ENCODE measurements at regions not wholly inside any gene's neighbourhood (a gene's known extent, or its start where the extent isn't known, plus 50 kb on each side); places are given as distances from the start of the nearest gene placed in this dataset.

DNA sequence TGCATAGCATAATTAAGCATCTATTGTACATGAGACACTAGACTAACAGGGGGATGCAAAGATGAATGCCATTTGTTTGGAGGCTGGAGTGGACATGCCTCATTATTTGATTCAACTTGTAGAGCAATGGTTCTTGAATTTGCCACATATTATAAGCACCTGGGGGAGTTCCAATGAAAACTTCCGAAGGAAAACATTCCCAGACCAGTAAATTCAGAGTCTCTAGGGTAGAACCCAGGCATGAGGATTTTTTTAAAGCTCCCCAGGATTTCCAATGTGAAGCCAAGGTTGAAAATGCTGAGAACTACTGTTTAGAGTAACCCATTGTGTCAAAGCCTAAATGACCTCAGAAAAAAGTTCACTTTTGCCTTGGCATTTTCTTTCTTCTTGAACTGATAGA, 93.9 kb upstream of the ITGA1 start:
- TF ChIP-seq, protein P1, sequence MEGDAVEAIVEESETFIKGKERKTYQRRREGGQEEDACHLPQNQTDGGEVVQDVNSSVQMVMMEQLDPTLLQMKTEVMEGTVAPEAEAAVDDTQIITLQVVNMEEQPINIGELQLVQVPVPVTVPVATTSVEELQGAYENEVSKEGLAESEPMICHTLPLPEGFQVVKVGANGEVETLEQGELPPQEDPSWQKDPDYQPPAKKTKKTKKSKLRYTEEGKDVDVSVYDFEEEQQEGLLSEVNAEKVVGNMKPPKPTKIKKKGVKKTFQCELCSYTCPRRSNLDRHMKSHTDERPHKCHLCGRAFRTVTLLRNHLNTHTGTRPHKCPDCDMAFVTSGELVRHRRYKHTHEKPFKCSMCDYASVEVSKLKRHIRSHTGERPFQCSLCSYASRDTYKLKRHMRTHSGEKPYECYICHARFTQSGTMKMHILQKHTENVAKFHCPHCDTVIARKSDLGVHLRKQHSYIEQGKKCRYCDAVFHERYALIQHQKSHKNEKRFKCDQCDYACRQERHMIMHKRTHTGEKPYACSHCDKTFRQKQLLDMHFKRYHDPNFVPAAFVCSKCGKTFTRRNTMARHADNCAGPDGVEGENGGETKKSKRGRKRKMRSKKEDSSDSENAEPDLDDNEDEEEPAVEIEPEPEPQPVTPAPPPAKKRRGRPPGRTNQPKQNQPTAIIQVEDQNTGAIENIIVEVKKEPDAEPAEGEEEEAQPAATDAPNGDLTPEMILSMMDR (IDR thresholded peaks at IDR 0.05) = no peak
- Histone ChIP-seq H3K27me3 (no peaks in the 10 kb centered on the region), H3K27ac (no peak overlapping the region), H3K4me3 (ENCODE audit: low read depth in 1 of 2, low read length in 1 of 2) (no peak overlapping the region), H3K9me3 (no peaks in the 10 kb centered on the region), H3K4me1 (ENCODE audit: control insufficient read depth in 1 of 2, insufficient read depth in 1 of 2, low read depth in 1 of 2, low read length in 1 of 2) (no peaks in the 10 kb centered on the region), H3K36me3 (no peaks in the 10 kb centered on the region)

DNA sequence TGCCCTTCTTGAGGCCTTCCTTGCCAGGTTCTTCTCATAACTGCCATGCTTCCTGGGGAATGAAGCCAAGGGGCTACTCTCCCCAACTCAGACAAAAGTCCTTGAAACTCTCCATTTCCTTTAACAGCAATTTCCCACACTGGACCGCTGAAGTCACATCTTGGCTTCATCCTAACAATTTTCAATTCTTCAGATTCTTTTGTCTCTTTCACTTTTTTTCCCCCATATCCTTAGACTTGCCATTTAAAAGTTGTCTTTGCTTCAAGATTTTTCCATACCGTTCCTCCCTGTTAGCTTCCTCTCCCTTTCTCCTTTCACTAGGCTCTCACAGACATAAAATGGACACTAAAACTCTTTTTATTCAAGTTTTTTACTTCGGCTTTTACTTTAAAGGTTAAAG, 93.1 kb upstream of the ITGA1 start:
- Histone ChIP-seq H3K9me3 (no peaks in the 10 kb centered on the region), H3K27ac (no peak overlapping the region), H3K4me3 (ENCODE audit: low read depth in 1 of 2, low read length in 1 of 2) (no peak overlapping the region), H3K4me1 (ENCODE audit: control insufficient read depth in 1 of 2, insufficient read depth in 1 of 2, low read depth in 1 of 2, low read length in 1 of 2) (no peaks in the 10 kb centered on the region), H3K27me3 (no peaks in the 10 kb centered on the region), H3K36me3 (no peaks in the 10 kb centered on the region)
- TF ChIP-seq, protein P1 (IDR thresholded peaks at IDR 0.05) = no peak

DNA sequence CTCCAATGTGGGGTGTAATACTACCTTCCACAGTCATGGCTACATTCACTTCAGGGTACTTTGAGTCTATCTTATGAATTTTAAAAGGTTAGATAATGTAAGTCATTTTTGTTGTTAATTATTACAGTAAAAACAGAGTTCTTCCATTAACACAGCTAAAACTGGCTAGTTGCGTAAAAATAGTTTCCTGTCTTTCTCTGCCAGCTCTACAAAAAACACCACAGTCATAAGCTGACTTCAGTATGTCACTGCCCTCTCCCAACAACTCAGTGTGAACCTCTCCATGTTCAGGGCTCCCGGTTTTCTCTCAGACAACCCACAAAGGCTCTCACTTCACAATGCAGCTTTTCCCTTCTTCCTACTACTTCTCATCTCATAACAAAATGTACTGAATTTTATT, 84.8 kb upstream of the ITGA1 start:
- no peaks in the 10 kb centered on the region for H3K9me3 ChIP-seq
- H3K4me3 ChIP-seq (ENCODE audit: low read depth in 1 of 2, low read length in 1 of 2) = no peak overlapping the region
- no peaks in the 10 kb centered on the region for H3K4me1 ChIP-seq (ENCODE audit: control insufficient read depth in 1 of 2, insufficient read depth in 1 of 2, low read depth in 1 of 2, low read length in 1 of 2)
- TF ChIP-seq, protein P1 (IDR thresholded peaks at IDR 0.05) = no peak
- H3K36me3 ChIP-seq = no peaks in the 10 kb centered on the region
- no peaks in the 10 kb centered on the region for H3K27me3 ChIP-seq
- no peak overlapping the region for H3K27ac ChIP-seq

DNA sequence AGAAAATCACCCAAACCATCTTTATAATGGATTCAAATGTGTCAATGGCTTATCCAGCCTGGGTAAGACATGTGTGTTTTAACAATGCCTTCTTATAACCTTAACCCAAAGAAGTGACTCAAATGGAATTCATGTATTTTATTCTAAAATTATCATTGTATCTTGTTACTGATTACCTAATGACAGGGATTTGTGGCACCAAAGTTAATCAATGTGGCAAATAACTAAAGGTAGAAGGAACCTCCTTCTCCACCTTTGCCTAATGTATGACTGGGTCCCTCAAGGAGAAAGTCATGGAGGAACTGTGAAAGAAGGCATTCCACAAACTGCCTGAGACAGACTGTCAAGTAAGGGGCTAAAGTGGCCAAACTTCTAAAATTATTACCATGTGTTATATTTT, 84.4 kb upstream of the ITGA1 start:
- H3K27ac ChIP-seq = no peak overlapping the region
- TF ChIP-seq, protein P1 (IDR thresholded peaks at IDR 0.05) = no peak
- H3K4me1 ChIP-seq (ENCODE audit: control insufficient read depth in 1 of 2, insufficient read depth in 1 of 2, low read depth in 1 of 2, low read length in 1 of 2) = no peaks in the 10 kb centered on the region
- H3K9me3 ChIP-seq = no peaks in the 10 kb centered on the region
- no peaks in the 10 kb centered on the region for H3K27me3 ChIP-seq
- no peak overlapping the region for H3K4me3 ChIP-seq (ENCODE audit: low read depth in 1 of 2, low read length in 1 of 2)
- no peaks in the 10 kb centered on the region for H3K36me3 ChIP-seq

DNA sequence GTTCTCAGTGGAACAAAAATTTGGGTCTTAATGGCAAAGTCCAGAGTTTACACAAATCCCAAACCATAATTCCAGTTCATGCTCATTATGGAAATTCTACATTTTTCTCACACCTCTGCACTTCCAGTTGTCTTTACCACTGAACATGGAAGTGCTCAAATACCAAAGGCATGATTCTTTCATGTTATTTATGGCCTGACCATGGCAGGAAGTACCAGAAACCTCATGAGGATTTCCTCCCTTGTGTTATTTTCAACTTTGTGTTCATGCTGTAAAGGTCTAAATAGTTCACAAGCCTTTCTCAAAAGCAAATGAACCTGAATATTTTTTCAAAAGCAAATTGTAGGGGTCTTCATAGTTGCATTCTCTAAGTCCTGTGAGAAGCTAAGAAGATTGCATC, 82.0 kb upstream of the ITGA1 start:
- Histone ChIP-seq H3K27ac (no peak overlapping the region), H3K4me1 (ENCODE audit: control insufficient read depth in 1 of 2, insufficient read depth in 1 of 2, low read depth in 1 of 2, low read length in 1 of 2) (no peaks in the 10 kb centered on the region), H3K4me3 (ENCODE audit: low read depth in 1 of 2, low read length in 1 of 2) (no peak overlapping the region), H3K9me3 (no peaks in the 10 kb centered on the region), H3K36me3 (no peaks in the 10 kb centered on the region), H3K27me3 (no peaks in the 10 kb centered on the region)
- TF ChIP-seq, protein P1 (IDR thresholded peaks at IDR 0.05) = no peak

DNA sequence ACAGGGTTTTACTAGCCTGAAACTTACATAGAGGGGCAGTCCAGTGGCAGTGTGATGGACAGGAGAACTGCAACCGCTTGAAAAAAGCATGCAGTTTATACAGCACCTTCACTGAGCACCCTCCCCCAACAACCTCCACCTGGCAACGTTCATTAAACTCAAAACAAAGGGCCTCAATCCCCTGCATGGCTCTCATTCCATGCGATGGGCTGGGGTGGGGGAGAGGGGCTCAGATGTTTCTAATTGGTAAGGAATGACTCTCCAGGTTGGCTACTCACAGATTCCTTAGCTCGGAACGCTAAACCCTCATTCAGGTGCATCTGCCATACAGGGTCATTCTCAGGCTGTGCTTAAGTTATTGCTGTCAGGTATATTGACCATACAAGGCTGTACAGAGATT, 80.9 kb upstream of the ITGA1 start:
- Histone ChIP-seq H3K4me1 (ENCODE audit: control insufficient read depth in 1 of 2, insufficient read depth in 1 of 2, low read depth in 1 of 2, low read length in 1 of 2) (no peaks in the 10 kb centered on the region), H3K27ac (no peak overlapping the region)

More for the DNA sequence above, 80.9 kb upstream of the ITGA1 start:
- H3K36me3 ChIP-seq = no peaks in the 10 kb centered on the region
- no peaks in the 10 kb centered on the region for H3K27me3 ChIP-seq
- no peaks in the 10 kb centered on the region for H3K9me3 ChIP-seq
- TF ChIP-seq, protein P1 (IDR thresholded peaks at IDR 0.05) = no peak
- no peak overlapping the region for H3K4me3 ChIP-seq (ENCODE audit: low read depth in 1 of 2, low read length in 1 of 2)
